HG03558 (cell line): ENCODE measurements at regions not wholly inside any gene's neighbourhood (a gene's known extent, or its start where the extent isn't known, plus 50 kb on each side); places are given as distances from the start of the nearest gene placed in this dataset.

ENCODE experiments used
- ATAC-seq: cut with Tn5 transposase; IDR thresholded peaks from one replicate; pipeline ENCODE4 v1.9.1; 2021; ENCODE audit warnings: moderate number of reproducible peaks; ENCODE audit not compliant: unreplicated experiment; ENCODE audit errors: extremely low read depth

- ATAC-seq, result peak; percentile 59
These were observed 373.0 kb upstream of the RASGEF1B start for GRCh38 chr4:81844717-81845116.

DNA sequence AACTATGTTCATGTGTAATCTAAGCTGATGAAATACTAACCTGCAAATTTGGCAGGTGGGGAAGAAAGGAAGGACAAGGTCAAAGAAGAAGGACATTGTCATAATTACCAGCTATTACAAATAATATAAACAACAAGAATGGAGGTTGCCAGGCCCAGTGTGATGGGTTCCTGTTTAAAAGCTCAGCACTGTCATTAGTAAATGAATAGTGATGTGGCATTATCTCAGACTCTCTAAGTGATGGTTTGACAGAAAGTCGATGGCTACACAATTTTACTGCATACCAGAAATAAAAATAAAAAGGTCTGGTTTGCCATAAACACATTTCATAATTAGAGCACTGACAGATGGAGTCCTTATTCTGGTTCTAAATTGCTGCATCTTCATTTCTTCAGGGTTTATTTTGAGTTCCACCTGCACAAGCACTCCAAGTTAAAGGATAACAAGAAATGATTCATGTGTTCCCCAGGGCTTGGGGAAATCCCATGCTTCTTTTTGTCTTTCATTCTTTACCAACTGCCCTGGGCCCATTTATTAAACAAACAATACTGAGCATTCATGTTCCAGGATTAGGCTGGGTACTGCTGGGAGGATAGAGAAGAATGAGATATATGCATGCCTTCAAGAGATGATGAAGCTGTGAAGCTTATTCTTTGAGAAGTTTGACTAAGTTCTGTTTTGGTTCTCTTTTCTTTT, 367.8 kb upstream of the RASGEF1B start:
- ATAC-seq, result no peak

- no peak for ATAC-seq
These were observed 366.9 kb upstream of the RASGEF1B start for GRCh38 chr4:81838586-81838985.

DNA sequence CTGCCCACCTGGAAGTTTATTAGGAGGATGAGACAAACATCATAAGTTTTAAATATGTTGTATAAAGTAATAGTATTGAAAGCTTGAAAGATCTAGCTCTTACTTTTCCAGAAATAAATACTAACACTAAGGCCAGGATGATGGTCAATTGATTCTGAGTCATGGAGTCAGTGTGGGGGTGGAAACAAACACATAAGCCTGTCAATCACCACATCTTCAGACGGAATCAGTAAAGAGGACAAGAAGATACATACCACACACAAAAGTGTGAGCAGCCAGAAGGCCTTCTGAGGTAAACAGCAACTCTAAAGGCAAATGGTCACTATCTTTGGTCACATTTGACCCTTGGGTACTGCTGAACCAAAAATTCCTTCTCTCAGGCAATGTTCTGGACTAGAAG, 365.0 kb upstream of the RASGEF1B start:
- ATAC-seq, result no peak

- ATAC-seq, result no peak
These were observed 361.9 kb upstream of the RASGEF1B start for GRCh38 chr4:81833576-81833975.

GRCh38 chr4:81828991-81829390, 357.3 kb upstream of the RASGEF1B start:
- no peak for ATAC-seq

DNA sequence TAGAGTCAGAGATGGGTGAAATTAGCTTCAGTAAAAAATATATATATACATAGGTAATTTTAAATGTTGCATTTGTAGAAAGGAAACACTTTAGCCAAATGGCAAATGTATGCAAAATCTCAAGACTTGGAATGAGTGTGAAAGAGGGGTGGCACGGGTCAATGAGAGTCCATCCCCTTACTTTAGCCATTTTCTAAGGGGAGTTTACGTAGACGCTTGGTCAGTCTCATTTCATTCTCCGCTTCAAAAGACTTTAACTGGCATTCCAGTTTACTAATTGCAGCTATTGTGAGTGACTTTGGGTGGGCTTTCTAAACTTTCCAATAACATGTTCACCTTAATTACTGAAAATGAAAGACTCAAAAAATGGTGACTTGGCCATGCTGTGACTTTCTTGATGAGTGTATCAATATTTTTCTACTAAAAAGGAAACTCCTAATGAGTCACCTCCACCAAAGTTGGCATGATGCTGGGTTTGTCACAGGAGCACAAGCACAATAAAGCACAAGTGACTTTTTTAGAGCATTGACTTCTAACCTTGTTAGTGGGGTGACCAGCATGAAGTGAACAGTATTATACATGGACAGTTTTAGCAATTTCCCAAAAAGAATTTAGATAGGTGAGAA, 356.0 kb upstream of the RASGEF1B start:
- peak; percentile 84 for ATAC-seq

- ATAC-seq, result no peak
These were observed 355.2 kb upstream of the RASGEF1B start for GRCh38 chr4:81826817-81827424.

DNA sequence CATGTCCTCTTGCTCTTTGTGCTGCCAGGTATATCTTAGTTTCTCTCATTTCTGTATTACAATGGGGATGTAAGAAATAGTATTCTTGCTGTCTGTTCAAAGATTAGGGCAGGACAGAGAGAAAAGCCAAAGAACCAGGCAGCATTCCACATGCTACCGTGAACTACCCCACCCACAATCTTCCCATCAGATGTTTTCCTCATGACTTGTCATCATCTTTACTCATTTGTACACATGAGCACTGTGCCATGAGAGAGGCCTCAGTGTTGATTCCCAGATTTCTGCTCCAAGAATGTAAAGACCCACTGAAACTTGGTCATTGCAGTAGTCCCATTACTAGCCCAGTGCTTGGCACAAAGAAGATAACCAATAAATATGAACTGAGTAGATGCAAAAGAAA, 354.6 kb upstream of the RASGEF1B start:
- ATAC-seq, result no peak

DNA sequence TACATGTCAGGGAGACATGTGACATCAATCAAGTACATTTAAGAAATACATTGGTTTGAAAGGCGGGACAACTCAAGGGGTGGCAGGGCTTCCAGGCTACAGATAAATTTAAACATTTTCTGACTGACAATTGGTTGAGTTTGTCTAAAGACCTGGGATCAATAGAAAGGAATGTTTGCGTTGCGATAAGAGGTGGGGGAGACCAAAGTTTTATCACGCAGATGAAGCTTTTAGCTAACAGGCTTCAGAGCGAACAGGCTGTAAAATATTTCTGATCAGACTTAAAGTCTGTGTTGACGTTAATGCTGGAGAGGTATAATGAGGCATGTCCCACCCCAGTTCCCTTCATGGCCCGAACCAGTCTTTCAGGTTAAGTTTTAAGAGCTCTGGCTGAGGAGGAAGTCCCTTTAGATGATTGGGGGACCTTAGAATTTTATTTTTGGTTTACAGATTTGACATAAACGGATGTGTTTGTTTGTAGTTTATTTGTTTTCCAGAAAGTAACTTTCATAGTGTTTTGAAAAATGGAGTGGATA, 346.7 kb upstream of the RASGEF1B start:
- no peak for ATAC-seq

DNA sequence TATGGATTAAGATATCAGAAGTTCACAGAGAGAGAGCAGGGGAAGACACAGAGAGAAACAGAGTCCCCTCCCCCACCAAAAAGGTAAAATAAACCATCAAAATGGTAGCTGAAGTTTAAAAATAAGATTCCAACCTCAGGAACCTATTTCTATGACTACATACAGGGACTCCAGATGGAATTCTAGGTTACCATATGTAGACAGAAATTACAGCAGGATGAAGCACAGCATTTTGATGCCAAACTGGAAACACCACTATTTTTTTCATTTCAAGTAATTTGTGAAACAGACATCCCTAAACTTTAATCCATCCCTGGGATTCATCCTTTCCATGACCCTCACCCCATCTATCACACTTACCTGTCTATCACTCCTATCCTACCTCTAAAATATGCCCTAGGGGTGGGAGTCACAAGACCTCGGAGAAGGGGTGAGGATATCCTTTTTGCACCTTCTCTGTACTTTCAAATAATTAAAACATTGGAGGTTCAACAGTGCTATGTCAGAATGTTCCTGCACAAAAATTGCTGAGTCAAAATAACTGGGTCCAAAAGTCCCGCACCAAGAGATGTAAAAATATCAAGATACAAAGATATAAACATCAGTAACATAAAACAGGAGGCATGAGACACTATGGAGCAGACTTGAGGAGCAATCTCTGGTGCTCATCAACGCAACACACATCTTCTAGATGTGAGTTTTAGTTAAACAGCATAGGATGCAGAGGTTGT, 344.5 kb upstream of the RASGEF1B start:
- ATAC-seq, result no peak

- ATAC-seq, result no peak
These were observed 343.4 kb upstream of the RASGEF1B start for GRCh38 chr4:81814987-81815541.

DNA sequence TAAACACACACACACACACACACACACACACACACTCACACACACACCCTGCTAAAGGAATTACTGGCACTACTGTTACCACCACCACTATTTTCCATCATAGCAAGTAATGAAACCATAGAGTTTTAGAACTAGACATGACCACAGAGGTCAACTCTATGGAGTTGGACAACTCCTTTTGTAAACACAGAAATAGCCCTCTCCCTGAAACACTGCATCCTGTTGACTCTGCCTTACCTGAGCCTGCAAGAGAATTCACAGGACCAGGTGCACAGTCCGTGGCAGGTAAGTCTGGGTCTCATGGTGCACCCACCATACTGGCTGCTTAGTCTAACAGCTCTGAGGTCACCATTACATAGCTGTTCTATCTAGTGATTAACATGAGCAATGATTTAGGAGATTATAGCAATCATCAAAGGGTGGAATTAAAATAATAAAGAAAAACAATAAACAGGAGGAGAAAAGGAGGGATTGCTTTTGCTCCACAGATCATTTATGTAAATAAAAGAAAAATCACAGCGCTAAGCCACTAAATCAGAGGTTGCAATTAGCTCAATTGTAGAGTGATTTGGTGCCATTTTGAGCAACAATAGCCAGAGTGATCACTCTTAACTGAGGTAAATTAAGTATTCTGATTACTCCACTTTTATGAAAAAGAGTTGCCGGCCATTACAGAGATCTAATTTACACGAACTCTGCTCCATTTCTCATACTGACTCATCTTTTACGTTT, 340.0 kb upstream of the RASGEF1B start:
- ATAC-seq, result no peak

DNA sequence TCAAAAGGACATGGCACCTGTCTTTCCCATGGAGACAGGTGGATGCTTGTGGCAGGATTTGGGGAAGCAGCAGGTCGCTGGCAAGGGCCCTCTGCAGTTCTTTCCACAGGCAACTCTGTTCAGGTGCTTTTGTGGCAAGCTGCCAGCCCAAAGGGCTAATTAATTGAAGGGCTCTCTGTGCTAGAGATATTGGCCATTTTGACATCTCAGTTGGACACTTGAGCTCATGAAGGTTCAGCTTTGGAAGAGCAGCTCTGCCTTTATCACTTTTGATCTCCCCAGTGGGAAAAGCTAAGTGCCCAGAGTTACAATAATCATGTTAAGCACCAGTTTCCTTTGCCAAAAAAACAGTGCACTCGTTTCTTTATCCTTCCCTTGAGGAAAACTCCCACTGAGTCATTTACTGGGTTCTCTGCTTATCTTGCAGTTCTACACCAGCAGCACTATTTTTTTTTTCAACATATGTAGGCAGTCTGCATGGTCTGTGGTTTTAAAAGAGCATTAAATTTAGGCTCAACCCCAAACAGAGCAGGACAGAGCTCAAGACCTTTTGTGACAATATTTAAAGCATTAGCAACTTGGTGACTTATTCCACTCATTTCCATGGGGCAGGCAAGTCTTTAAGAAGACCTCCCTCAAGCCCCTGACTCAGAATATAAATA, 336.4 kb upstream of the RASGEF1B start:
- ATAC-seq, result no peak

- no peak for ATAC-seq
These were observed 335.7 kb upstream of the RASGEF1B start for GRCh38 chr4:81807386-81807785.

- ATAC-seq, result no peak
These were observed 334.8 kb upstream of the RASGEF1B start for GRCh38 chr4:81806485-81806884.

GRCh38 chr4:81804849-81805248, 333.1 kb upstream of the RASGEF1B start:
- ATAC-seq, result no peak

- no peak for ATAC-seq
These were observed 330.7 kb upstream of the RASGEF1B start for GRCh38 chr4:81802285-81802846.

DNA sequence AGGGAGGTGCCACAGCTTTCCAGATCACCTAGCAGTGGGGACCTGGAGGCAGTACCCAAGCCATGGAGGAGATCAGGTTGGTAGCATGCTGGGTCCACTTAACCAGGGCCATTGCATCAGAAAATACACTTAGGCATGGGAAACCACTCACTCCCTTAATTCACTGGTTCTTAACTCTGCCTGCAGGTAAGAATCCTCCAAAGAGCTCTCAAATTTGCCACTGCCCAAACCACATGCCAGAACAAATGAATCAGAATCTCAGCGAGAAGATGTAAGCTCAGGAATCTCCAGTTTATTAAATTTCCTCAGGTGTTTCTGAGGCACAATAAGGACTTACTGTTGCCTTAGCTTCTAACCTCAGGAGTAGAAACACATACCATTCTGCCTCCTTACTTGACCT, 327.7 kb upstream of the RASGEF1B start:
- ATAC-seq, result no peak
